Trophoblast cell (in vitro differentiated cells and primary cell): ENCODE measurements at regions not wholly inside any gene's neighbourhood (a gene's known extent, or its start where the extent isn't known, plus 50 kb on each side); places are given as distances from the start of the nearest gene placed in this dataset.
"Not testable (repeated sequence)": the region's sequence is repeated elsewhere in the genome, so short reads cannot be mapped to it uniquely, and the experiment has no call there.

Experiments used
- DNase-seq, 2 donors: peaks; one replicate each; pipeline ENCODE4 v3.0.0-alpha.2; 2016
- H2AFZ ChIP-seq: 2 replicates; pipeline ENCODE4 v1.6.1; 2013; ENCODE audit warnings: low read length, moderate library complexity, mild to moderate bottlenecking; ENCODE audit not compliant: insufficient read depth, poor library complexity
- H2AK5ac ChIP-seq: 2 replicates; pipeline ENCODE4 v1.6.1; 2013; ENCODE audit warnings: mild to moderate bottlenecking, low read length
- H2BK120ac ChIP-seq: 2 replicates; pipeline ENCODE4 v1.6.1; 2013; ENCODE audit warnings: low read length, mild to moderate bottlenecking, moderate library complexity; ENCODE audit not compliant: insufficient read depth, poor library complexity
- H2BK12ac ChIP-seq: 2 replicates; pipeline ENCODE4 v1.6.1; 2013; ENCODE audit warnings: mild to moderate bottlenecking, low read length, moderate library complexity
- H2BK5ac ChIP-seq: 2 replicates; pipeline ENCODE4 v1.6.1; 2013; ENCODE audit warnings: low read length, low read depth, moderate library complexity, mild to moderate bottlenecking; ENCODE audit not compliant: poor library complexity
- H3K14ac ChIP-seq: 2 replicates; pipeline ENCODE4 v1.6.1; 2013; ENCODE audit warnings: mild to moderate bottlenecking, low read length
- H3K18ac ChIP-seq: 2 replicates; pipeline ENCODE4 v1.6.1; 2013; ENCODE audit warnings: mild to moderate bottlenecking, low read length
- H3K23ac ChIP-seq: 2 replicates; pipeline ENCODE4 v1.6.1; 2013; ENCODE audit warnings: low read length
- H3K27ac ChIP-seq: 2 replicates; pipeline ENCODE4 v1.5.1; 2013; ENCODE audit warnings: low read depth, mild to moderate bottlenecking, inconsistent platforms, low read length, moderate library complexity
- H3K27me3 ChIP-seq: 2 replicates; pipeline ENCODE4 v1.6.1; 2013; ENCODE audit warnings: inconsistent platforms, mild to moderate bottlenecking, low read length, moderate library complexity; ENCODE audit not compliant: insufficient read depth
- H3K36me3 ChIP-seq, 2 experiments: 1 replicate in 1 of 2; 2 replicates in 1 of 2; pipeline ENCODE4 v1.6.1; 2013; ENCODE audit warnings: low read length in 2 of 2, mild to moderate bottlenecking in 2 of 2, moderate library complexity in 1 of 2; ENCODE audit not compliant: insufficient read depth in 2 of 2, control insufficient read depth in 1 of 2
- H3K4ac ChIP-seq: 2 replicates; pipeline ENCODE4 v1.6.1; 2013; ENCODE audit warnings: low read depth, mild to moderate bottlenecking, low read length, moderate library complexity
- H3K4me1 ChIP-seq, 2 experiments: 1 replicate in 1 of 2; 2 replicates in 1 of 2; pipeline ENCODE4 v1.6.1; 2013; ENCODE audit warnings: low read length in 2 of 2, mild to moderate bottlenecking in 2 of 2, moderate library complexity in 1 of 2; ENCODE audit not compliant: insufficient read depth in 2 of 2, control insufficient read depth in 1 of 2
- H3K4me2 ChIP-seq: 2 replicates; pipeline ENCODE4 v1.6.1; 2013; ENCODE audit warnings: inconsistent platforms, mild to moderate bottlenecking, low read length, moderate library complexity
- H3K4me3 ChIP-seq: 2 replicates; pipeline ENCODE4 v1.5.1; 2013; ENCODE audit warnings: mild to moderate bottlenecking, low read depth, low read length, inconsistent platforms
- H3K79me1 ChIP-seq: one replicate; pipeline ENCODE4 v1.6.1; 2013; ENCODE audit warnings: low read length
- H3K79me2 ChIP-seq: 2 replicates; pipeline ENCODE4 v1.6.1; 2013; ENCODE audit warnings: low read length, mild to moderate bottlenecking; ENCODE audit not compliant: control insufficient read depth, insufficient read depth, poor library complexity
- H3K9ac ChIP-seq: 2 replicates; pipeline ENCODE4 v1.6.1; 2013; ENCODE audit warnings: mild to moderate bottlenecking, low read length
- H3K9me3 ChIP-seq: 2 replicates; pipeline ENCODE4 v1.6.1; 2013; ENCODE audit warnings: low read depth, mild to moderate bottlenecking, control low read depth, inconsistent platforms, low read length; ENCODE audit not compliant: insufficient read depth
- H4K12ac ChIP-seq: 2 replicates; pipeline ENCODE4 v1.6.1; 2013; ENCODE audit warnings: low read depth, mild to moderate bottlenecking, low read length, moderate library complexity
- H4K8ac ChIP-seq: 2 replicates; pipeline ENCODE4 v1.6.1; 2013; ENCODE audit warnings: low read depth, mild to moderate bottlenecking, low read length, moderate library complexity
- H4K91ac ChIP-seq: one replicate; pipeline ENCODE4 v1.6.1; 2013; ENCODE audit warnings: low read depth, mild to moderate bottlenecking, low read length, moderate library complexity
- WGBS: extraction: QIAGEN DNeasy Blood & Tissue Kit; methylation state at CpG from one replicate; pipeline ENCODE4 v1.1.7; 2013; ENCODE audit warnings: missing lambda C conversion rate; ENCODE audit not compliant: insufficient read length, insufficient coverage; ENCODE audit errors: extremely low coverage; 5-methylcytosine and 5-hydroxymethylcytosine counted together

DNA sequence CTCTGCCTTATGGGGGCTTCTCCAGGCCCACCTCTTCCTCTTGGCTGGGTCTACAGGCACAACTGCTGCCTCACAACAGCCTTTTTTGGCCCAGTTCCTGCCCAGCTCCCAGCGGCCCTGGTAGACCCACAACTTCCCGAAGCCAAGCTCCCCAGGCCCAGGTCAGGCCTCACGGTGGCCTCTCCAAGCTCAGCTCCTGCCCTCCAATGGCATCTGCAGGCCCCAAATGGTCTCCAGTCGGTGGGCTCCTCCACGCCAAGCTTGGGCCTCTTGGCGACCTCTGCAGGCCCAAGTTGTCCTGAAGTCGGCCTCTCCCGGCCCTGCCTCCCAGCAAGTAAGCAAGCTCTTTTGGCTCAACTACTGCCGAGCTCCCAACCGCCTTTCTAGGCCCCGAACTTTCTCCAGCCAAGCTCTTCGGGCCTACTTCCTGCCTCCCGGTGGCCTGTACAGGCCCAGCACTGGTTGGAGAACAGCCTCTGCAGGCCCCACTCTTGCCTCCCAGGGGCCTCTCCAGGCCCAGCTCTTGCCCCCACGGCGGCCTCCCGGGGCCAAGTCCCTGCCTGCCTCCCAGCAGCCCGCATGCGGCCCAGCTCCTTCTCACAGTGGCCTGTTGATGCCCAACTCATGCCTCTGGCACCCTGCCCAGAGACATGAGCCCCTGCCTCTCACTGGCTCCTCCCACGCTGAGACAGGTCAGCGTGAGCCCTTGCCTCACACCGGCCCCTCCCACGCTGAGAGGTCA lies 354.6 kb downstream of the ZNF37A start:
- H2BK12ac ChIP-seq, H3K36me3 ChIP-seq, H3K79me1 ChIP-seq, H3K4me3 ChIP-seq, H3K27ac ChIP-seq, H3K9ac ChIP-seq, H4K91ac ChIP-seq, H3K27me3 ChIP-seq, H3K23ac ChIP-seq, H3K4ac ChIP-seq, H2AFZ ChIP-seq, H2BK5ac ChIP-seq, H3K14ac ChIP-seq, H3K79me2 ChIP-seq, H2BK120ac ChIP-seq, H3K4me2 ChIP-seq, H3K18ac ChIP-seq, H2AK5ac ChIP-seq, H4K8ac ChIP-seq, H3K4me1 ChIP-seq, H4K12ac ChIP-seq, DNase-seq: not testable (repeated sequence)
- H3K9me3 ChIP-seq: peaks cover 24% of the 10 kb centered on the region
- WGBS: no CpG with 5 or more reads among the region's 22 CpGs

DNA sequence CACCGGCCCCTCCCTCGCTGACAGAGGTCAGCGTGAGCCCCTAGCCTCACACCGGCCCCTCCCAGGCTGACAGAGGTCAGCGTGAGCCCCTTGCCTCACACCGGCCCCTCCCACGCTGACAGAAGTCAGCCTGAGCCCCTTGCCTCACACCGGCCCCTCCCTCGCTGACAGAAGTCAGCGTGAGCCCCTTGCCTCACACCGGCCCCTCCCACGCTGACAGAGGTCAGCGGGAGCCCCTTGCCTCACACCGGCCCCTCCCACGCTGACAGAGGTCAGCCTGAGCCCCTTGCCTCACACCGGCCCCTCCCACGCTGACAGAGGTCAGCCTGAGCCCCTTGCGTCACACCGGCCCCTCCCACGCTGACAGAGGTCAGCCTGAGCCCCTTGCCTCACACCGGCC lies 355.5 kb downstream of the ZNF37A start:
- not testable (repeated sequence) for H3K4me3 ChIP-seq, H3K27me3 ChIP-seq, DNase-seq, H2AFZ ChIP-seq, H3K23ac ChIP-seq, H3K4me2 ChIP-seq, H2AK5ac ChIP-seq, H4K8ac ChIP-seq, H4K12ac ChIP-seq, H3K4ac ChIP-seq, H3K4me1 ChIP-seq, H3K27ac ChIP-seq, H2BK12ac ChIP-seq, H3K79me1 ChIP-seq, H2BK120ac ChIP-seq, H3K79me2 ChIP-seq, H3K36me3 ChIP-seq, H4K91ac ChIP-seq, H3K18ac ChIP-seq, H2BK5ac ChIP-seq, H3K9ac ChIP-seq, H3K14ac ChIP-seq
- WGBS: no CpG with 5 or more reads among the region's 21 CpGs
- peaks cover 28% of the 10 kb centered on the region for H3K9me3 ChIP-seq

DNA sequence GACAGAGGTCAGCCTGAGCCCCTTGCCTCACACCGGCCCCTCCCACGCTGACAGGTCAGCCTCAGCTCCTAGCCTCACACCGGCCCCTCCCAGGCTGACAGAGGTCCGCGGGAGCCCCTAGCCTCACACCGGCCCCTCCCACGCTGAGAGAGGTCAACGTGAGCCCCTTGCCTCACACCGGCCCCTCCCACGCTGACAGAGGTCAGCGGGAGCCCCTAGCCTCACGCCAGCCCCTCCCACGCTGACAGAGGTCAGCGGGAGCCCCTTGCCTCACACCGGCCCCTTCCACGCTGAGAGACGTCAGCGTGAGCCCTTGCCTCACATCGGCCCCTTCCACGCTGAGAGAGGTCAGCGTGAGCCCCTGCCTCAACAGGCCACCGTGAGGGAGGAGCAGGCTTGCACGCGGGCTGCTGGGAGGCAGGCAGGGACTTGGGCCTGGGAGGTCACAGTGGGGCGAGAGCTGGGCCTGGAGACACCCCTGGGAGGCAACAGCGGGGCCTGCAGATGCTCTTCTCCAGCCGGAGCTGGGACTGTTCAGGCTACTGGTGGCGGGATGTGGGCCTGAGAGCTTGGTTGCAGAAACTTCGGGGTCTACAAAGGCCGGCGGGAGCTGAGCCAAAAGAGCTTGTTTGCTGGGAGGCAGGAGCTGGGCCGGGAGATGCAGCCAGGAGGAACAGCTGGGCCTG lies 356.4 kb downstream of the ZNF37A start:
- not testable (repeated sequence) for H3K4me3 ChIP-seq, H2BK120ac ChIP-seq, H4K12ac ChIP-seq, H3K4me1 ChIP-seq, H2BK12ac ChIP-seq, H2AK5ac ChIP-seq, H2BK5ac ChIP-seq, H3K14ac ChIP-seq, H3K79me2 ChIP-seq, DNase-seq, H3K36me3 ChIP-seq, H3K23ac ChIP-seq, H3K27me3 ChIP-seq, H3K9ac ChIP-seq, H3K4ac ChIP-seq, H3K18ac ChIP-seq, H3K27ac ChIP-seq, H3K79me1 ChIP-seq, H4K91ac ChIP-seq, H4K8ac ChIP-seq, H3K4me2 ChIP-seq, H2AFZ ChIP-seq
- peaks cover 30% of the 10 kb centered on the region for H3K9me3 ChIP-seq
- WGBS: no CpG with 5 or more reads among the region's 32 CpGs

DNA sequence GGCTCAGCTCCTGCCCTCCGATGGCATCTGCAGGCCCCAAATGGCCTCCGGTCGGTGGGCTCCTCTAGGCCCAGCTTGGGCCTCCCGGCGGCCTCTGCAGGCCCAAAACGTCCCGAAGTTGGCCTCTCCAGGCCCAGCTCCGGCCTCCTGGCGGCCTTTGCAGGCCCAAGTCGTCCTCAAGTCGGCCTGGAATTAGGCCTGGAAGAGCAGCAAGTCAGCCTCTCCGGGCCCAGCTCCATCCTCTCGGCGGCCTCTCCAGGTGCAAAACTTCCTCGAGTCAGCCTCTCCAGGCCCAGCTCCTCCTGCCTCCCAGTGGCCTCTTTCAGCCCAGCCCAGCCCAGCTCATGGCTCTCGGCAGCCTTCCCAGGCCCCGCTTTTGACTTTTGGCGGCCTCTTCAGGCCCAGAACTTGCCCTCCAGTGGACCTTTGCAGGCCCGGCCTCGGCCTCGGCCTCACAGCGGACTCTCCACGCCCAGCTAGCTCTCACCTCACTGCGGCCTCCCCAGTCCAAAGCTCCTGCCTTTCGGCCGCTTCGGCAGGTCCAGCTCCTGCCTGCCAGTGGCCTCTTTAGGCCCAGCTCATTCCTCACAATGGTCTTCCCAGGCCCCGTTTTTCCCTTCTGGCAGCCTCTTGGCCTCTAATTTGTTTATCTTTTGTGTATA lies 357.3 kb downstream of the ZNF37A start:
- not testable (repeated sequence) for H2AK5ac ChIP-seq, H2BK5ac ChIP-seq, H3K27ac ChIP-seq, H3K36me3 ChIP-seq, H3K4me3 ChIP-seq, H3K79me1 ChIP-seq, H3K9ac ChIP-seq, H4K91ac ChIP-seq, H3K4ac ChIP-seq, H2AFZ ChIP-seq, H4K8ac ChIP-seq, H2BK12ac ChIP-seq, H3K79me2 ChIP-seq, H2BK120ac ChIP-seq, H3K14ac ChIP-seq, H4K12ac ChIP-seq, H3K23ac ChIP-seq, H3K27me3 ChIP-seq, DNase-seq, H3K18ac ChIP-seq, H3K4me1 ChIP-seq, H3K4me2 ChIP-seq
- H3K9me3 ChIP-seq: peaks cover 30% of the 10 kb centered on the region
- WGBS: no CpG with 5 or more reads among the region's 28 CpGs
